HCT116 (cell line): ENCODE measurements at regions not wholly inside any gene's neighbourhood (a gene's known extent, or its start where the extent isn't known, plus 50 kb on each side); places are given as distances from the start of the nearest gene placed in this dataset.

Source experiments
- ATAC-seq: fragments of 200-7000 bp; cut with Tn5 transposase; 2 replicates; pipeline ENCODE4 v1.9.1; 2020; ENCODE audit warnings: mild to moderate bottlenecking, moderate library complexity
- BruUV-seq: library from RNA; stranded (reverse); fragments of 400-500 nt; replicated peaks from 2 replicates; lab custom pipeline; 2021; lab: Mats Ljungman, UMichigan
- CTCF ChIA-PET: fragments of 300-600 bp; sonication (Branson Sonifier 250); formaldehyde crosslinking; loops from one replicate; lab custom pipeline; 2021; ENCODE audit warnings: antibody characterized with exemption; lab: Charles Lee
- POLR2A ChIA-PET: fragments of 300-600, 350-600 bp; sonication (Branson Sonifier 250); formaldehyde crosslinking; loops from one replicate; lab custom pipeline; 2021; ENCODE audit warnings: antibody characterized with exemption; lab: Charles Lee
- RAD21 ChIA-PET, 2 experiments: fragments of 300-600 bp; sonication (Branson Sonifier 250); formaldehyde crosslinking; loops; one replicate each; lab custom pipeline; 2023; ENCODE audit warnings: low total read pairs in 2 of 2; ENCODE audit not compliant: uncharacterized antibody in 2 of 2, unreplicated experiment in 2 of 2, low non-redundant PET in 1 of 2; lab: Charles Lee
- DNase-seq: peaks from one replicate; pipeline ENCODE4 v3.0.0-alpha.2; 2010; ENCODE audit warnings: low read depth, low spot score
- H2AFZ ChIP-seq: fragments of 200-600 bp; shearing (Covaris generic), sonication (generic); 2 replicates; pipeline ENCODE4 v1.6.1; 2017; ENCODE audit warnings: low read depth, mixed run types, mixed read lengths, antibody characterized with exemption, low read length; ENCODE audit not compliant: poor library complexity, severe bottlenecking
- H3K27ac ChIP-seq: 2 replicates; pipeline ENCODE4 v1.5.1; 2012; ENCODE audit warnings: low read depth, low read length
- H3K27me3 ChIP-seq: fragments of 200-600 bp; sonication (generic); 2 replicates; pipeline ENCODE4 v1.6.1; 2016; ENCODE audit warnings: mixed run types, low read length, mixed read lengths; ENCODE audit not compliant: insufficient read depth
- H3K36me3 ChIP-seq, 2 experiments: fragments of 200-500 bp in 1 of 2; fragments of 200-600 bp in 1 of 2; sonication (Bioruptor generic) in 1 of 2; sonication (generic) in 1 of 2; 2 replicates each; pipeline versions ENCODE4 v1.5.1 to v1.6.1; 2014 to 2016; ENCODE audit warnings: low read length in 2 of 2, inconsistent platforms in 1 of 2, mixed read lengths in 1 of 2, mixed run types in 1 of 2; ENCODE audit not compliant: insufficient read depth in 2 of 2, control insufficient read depth in 1 of 2
- H3K4me1 ChIP-seq, 2 experiments: fragments of 200-600 bp in 1 of 2; sonication (generic) in 1 of 2; 2 replicates each; pipeline versions ENCODE4 v1.5.1 to v1.6.1; 2012 to 2017; ENCODE audit warnings: low read length in 2 of 2, inconsistent platforms in 1 of 2, mild to moderate bottlenecking in 1 of 2, mixed read lengths in 1 of 2, mixed run types in 1 of 2, moderate library complexity in 1 of 2; ENCODE audit not compliant: insufficient read depth in 2 of 2, control insufficient read depth in 1 of 2
- H3K4me2 ChIP-seq: fragments of 200-600 bp; sonication (generic); 2 replicates; pipeline ENCODE4 v1.6.1; 2017; ENCODE audit warnings: mixed run types, low read length, mixed read lengths
- H3K4me3 ChIP-seq, 2 experiments: fragments of 200-600 bp in 1 of 2; sonication (generic) in 1 of 2; replicated peaks in 1 of 2; 2 replicates each; pipeline ENCODE4 v1.5.1; 2011 to 2016; ENCODE audit warnings: low read length in 2 of 2, control low read depth in 1 of 2, low read depth in 1 of 2, mild to moderate bottlenecking in 1 of 2, mixed read lengths in 1 of 2, mixed run types in 1 of 2
- H3K79me2 ChIP-seq: fragments of 200-600 bp; sonication (generic); 2 replicates; pipeline ENCODE4 v1.6.1; 2017; ENCODE audit warnings: mild to moderate bottlenecking, mixed run types, low read length, moderate library complexity, mixed read lengths; ENCODE audit not compliant: insufficient read depth
- H3K9ac ChIP-seq: fragments of 200-600 bp; sonication (generic); 2 replicates; pipeline ENCODE4 v1.6.1; 2016; ENCODE audit warnings: low read length, mixed read lengths
- H3K9me2 ChIP-seq: fragments of 200-600 bp; sonication (generic), shearing (Covaris generic); 2 replicates; pipeline ENCODE4 v1.6.1; 2017; ENCODE audit warnings: mixed run types, mild to moderate bottlenecking, moderate library complexity; ENCODE audit not compliant: insufficient read depth
- H3K9me3 ChIP-seq, 2 experiments: fragments of 200-500 bp in 1 of 2; fragments of 200-600 bp in 1 of 2; sonication (Bioruptor generic) in 1 of 2; sonication (generic) in 1 of 2; 2 replicates each; pipeline ENCODE4 v1.6.1; 2014 to 2017; ENCODE audit warnings: low read length in 2 of 2, mixed read lengths in 2 of 2, inconsistent platforms in 1 of 2, low read depth in 1 of 2, mild to moderate bottlenecking in 1 of 2, mixed run types in 1 of 2, moderate library complexity in 1 of 2; ENCODE audit not compliant: control insufficient read depth in 1 of 2, insufficient read depth in 1 of 2
- H4K20me1 ChIP-seq: fragments of 200-600 bp; sonication (generic), shearing (Covaris generic); 2 replicates; pipeline ENCODE4 v1.6.1; 2017; ENCODE audit warnings: mixed run types, mild to moderate bottlenecking, moderate library complexity; ENCODE audit not compliant: insufficient read depth
- CBX3 ChIP-seq: IDR thresholded peaks from 2 replicates; pipeline ENCODE4 v1.6.1; 2012; ENCODE audit warnings: low read depth
- CEBPB ChIP-seq: IDR thresholded peaks from 2 replicates; pipeline ENCODE4 v1.6.1; 2012; ENCODE audit warnings: low read depth
- EGR1 ChIP-seq: IDR thresholded peaks from 2 replicates; pipeline ENCODE4 v1.6.1; 2012; ENCODE audit warnings: low read depth
- ELF1 ChIP-seq: IDR thresholded peaks from 2 replicates; pipeline ENCODE4 v1.6.1; 2012; ENCODE audit warnings: low read depth, borderline replicate concordance
- EZH2 ChIP-seq: fragments of 200-600 bp; sonication (generic); IDR thresholded peaks from 2 replicates; pipeline ENCODE4 v1.6.1; 2017; ENCODE audit warnings: antibody characterized with exemption, mixed run types
- EZH2phosphoT487 ChIP-seq: fragments of 200-600 bp; IDR thresholded peaks from 2 replicates; pipeline ENCODE4 v1.6.1; 2018; ENCODE audit warnings: antibody characterized with exemption, borderline replicate concordance
- FOSL1 ChIP-seq: IDR thresholded peaks from 2 replicates; pipeline ENCODE4 v1.6.1; 2012; ENCODE audit warnings: low read depth
- JUND ChIP-seq: IDR thresholded peaks from 2 replicates; pipeline ENCODE4 v1.6.1; 2012
- POLR2A ChIP-seq: IDR thresholded peaks from 2 replicates; pipeline ENCODE4 v1.7.0; 2011; ENCODE audit warnings: borderline replicate concordance; ENCODE audit not compliant: insufficient read depth, insufficient read length; ENCODE audit errors: extremely low read depth
- POLR2AphosphoS5 ChIP-seq: IDR thresholded peaks from 2 replicates; pipeline ENCODE4 v1.6.1; 2011; ENCODE audit warnings: mild to moderate bottlenecking, low read depth, low read length, moderate library complexity
- RAD21 ChIP-seq: IDR thresholded peaks from 2 replicates; pipeline ENCODE4 v1.6.1; 2012; ENCODE audit warnings: low read depth, mild to moderate bottlenecking
- SIN3A ChIP-seq: IDR thresholded peaks from 2 replicates; pipeline ENCODE4 v1.6.1; 2012; ENCODE audit warnings: low read depth
- SP1 ChIP-seq: IDR thresholded peaks from 2 replicates; pipeline ENCODE4 v1.6.1; 2012; ENCODE audit warnings: low read depth
- SRF ChIP-seq: IDR thresholded peaks from 2 replicates; pipeline ENCODE4 v1.6.1; 2012; ENCODE audit warnings: low read depth
- TCF7L2 ChIP-seq: IDR thresholded peaks from 2 replicates; pipeline ENCODE4 v1.7.0; 2011; ENCODE audit warnings: borderline replicate concordance, inconsistent platforms; ENCODE audit not compliant: insufficient read depth, insufficient read length; ENCODE audit errors: extremely low read depth
- ZBTB33 ChIP-seq: IDR thresholded peaks from 2 replicates; pipeline ENCODE4 v1.6.1; 2011; ENCODE audit warnings: mild to moderate bottlenecking, low read length, moderate library complexity; ENCODE audit not compliant: insufficient replicate concordance; ENCODE audit errors: extremely low read depth
- ZFX ChIP-seq: fragments of 450-650 bp; IDR thresholded peaks from 2 replicates; pipeline ENCODE4 v1.6.1; 2017
- ZNF274 ChIP-seq: fragments of 200-500 bp; sonication (Bioruptor generic); IDR thresholded peaks from 2 replicates; pipeline ENCODE4 v1.6.1; 2014; ENCODE audit warnings: mild to moderate bottlenecking, low read depth, low read length, inconsistent platforms
- intact Hi-C: fragments of 100-400 bp; cut with micrococcal nuclease; formaldehyde crosslinking; loops from 2 replicates; pipeline ENCODE4 v1.10.0; 2022
- TF ChIP-seq, protein P1 (sequence below): IDR thresholded peaks from 2 replicates; pipeline ENCODE4 v1.6.1; 2012
- TF ChIP-seq, protein P2 (sequence below): IDR thresholded peaks from 2 replicates; pipeline ENCODE4 v1.6.1; 2012

- ChIA-PET POLR2A (no interaction called here), CTCF (no interaction called here)
- no peaks in the 10 kb centered on the region for H3K27me3 ChIP-seq
Measured at GRCh38 chr9:13661014-13661413, 381.5 kb upstream of the MPDZ start.

GRCh38 chr9:13651969-13652663 is 372.6 kb upstream of the MPDZ start:
- Histone ChIP-seq H3K27ac (no peak overlapping the region), H3K4me3 (no peak overlapping the region), H3K36me3 (no peaks in the 10 kb centered on the region), H3K9me2 (no peaks in the 10 kb centered on the region), H3K4me2 (no peak overlapping the region), H3K27me3 (no peaks in the 10 kb centered on the region), H4K20me1 (no peaks in the 10 kb centered on the region), H2AFZ (no peak overlapping the region), H3K79me2 (no peaks in the 10 kb centered on the region), H3K4me1 (no peaks in the 10 kb centered on the region), H3K9me3 (no peaks in the 10 kb centered on the region; a peak in 2 of 4 replicates), H3K9ac (no peak overlapping the region)
- no peak for DNase-seq
- ChIA-PET RAD21 (no interaction called here), CTCF (interaction anchor here (0.7 kb wide), 1 partner anchor 174 kb away, joined by 3 read pairs; no protein-coding TSS in a partner anchor), POLR2A (no interaction called here)
- ATAC-seq = no peak
- intact Hi-C loops = no loop called here
- BruUV-seq = no TSS peak
- no peak for TF ChIP-seq ELF1
- TF ChIP-seq SIN3A = no peak
- TF ChIP-seq RAD21 = no peak
- TF ChIP-seq ZFX = no peak
- no peak for TF ChIP-seq SP1
- no peak for TF ChIP-seq TCF7L2
- no peak for TF ChIP-seq CBX3
- TF ChIP-seq, protein P1, sequence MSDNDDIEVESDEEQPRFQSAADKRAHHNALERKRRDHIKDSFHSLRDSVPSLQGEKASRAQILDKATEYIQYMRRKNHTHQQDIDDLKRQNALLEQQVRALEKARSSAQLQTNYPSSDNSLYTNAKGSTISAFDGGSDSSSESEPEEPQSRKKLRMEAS = no peak
- TF ChIP-seq, protein P2, sequence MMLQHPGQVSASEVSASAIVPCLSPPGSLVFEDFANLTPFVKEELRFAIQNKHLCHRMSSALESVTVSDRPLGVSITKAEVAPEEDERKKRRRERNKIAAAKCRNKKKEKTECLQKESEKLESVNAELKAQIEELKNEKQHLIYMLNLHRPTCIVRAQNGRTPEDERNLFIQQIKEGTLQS = no peak
- TF ChIP-seq JUND = no peak
- no peak for TF ChIP-seq EZH2phosphoT487
- TF ChIP-seq ZNF274 = no peak
- TF ChIP-seq ZBTB33 = no peak
- TF ChIP-seq POLR2A = no peak
- TF ChIP-seq FOSL1 = no peak
- no peak for TF ChIP-seq SRF

More at GRCh38 chr9:13661014-13661413, 381.5 kb upstream of the MPDZ start:
- H3K9ac ChIP-seq = no peak overlapping the region
- H3K9me2 ChIP-seq = no peaks in the 10 kb centered on the region
- DNase-seq (no peak), ATAC-seq (no peak)
- RAD21 ChIA-PET = no interaction called here
- no peaks in the 10 kb centered on the region for H3K36me3 ChIP-seq
- H3K4me2 ChIP-seq = no peak overlapping the region
- no peak overlapping the region for H3K4me3 ChIP-seq
- H3K4me1 ChIP-seq = no peaks in the 10 kb centered on the region
- BruUV-seq = no TSS peak
- no peak overlapping the region for H2AFZ ChIP-seq
- no peaks in the 10 kb centered on the region for H3K79me2 ChIP-seq
- TF ChIP-seq ZNF274 = no peak
- no peak for TF ChIP-seq RAD21
- TF ChIP-seq ZFX = no peak
- no peak for TF ChIP-seq EZH2
- TF ChIP-seq SIN3A = no peak
- no peak for TF ChIP-seq POLR2A
- no peak for TF ChIP-seq POLR2AphosphoS5
- no peak for TF ChIP-seq EGR1
- TF ChIP-seq CEBPB = no peak
- no peak for TF ChIP-seq SP1
- TF ChIP-seq EZH2phosphoT487 = no peak
- TF ChIP-seq, protein P2 = no peak
- no peak for TF ChIP-seq JUND
- H3K27ac ChIP-seq = no peak overlapping the region
- no peaks in the 10 kb centered on the region for H4K20me1 ChIP-seq
- intact Hi-C loops = no loop called here
- no peaks in the 10 kb centered on the region for H3K9me3 ChIP-seq
